ENCODE measurements at regions not wholly inside any gene's neighbourhood (a gene's known extent, or its start where the extent isn't known, plus 50 kb on each side); places are given as distances from the start of the nearest gene placed in this dataset.

- no peaks in the 10 kb centered on the region for H3K9me2 ChIP-seq (ENCODE audit: insufficient read depth, low read length)
- H3K27ac ChIP-seq (ENCODE audit: low read length): no peak overlapping the region
- no peak overlapping the region for H3K4me2 ChIP-seq (ENCODE audit: low read length)
- no peak overlapping the region for H2AFZ ChIP-seq (ENCODE audit: low read depth, low read length)
- H4K20me1 ChIP-seq (ENCODE audit: insufficient read depth): no peaks in the 10 kb centered on the region
- H3K4me3 ChIP-seq (ENCODE audit: low read length): no peak overlapping the region
- H3K27me3 ChIP-seq (ENCODE audit: insufficient read depth, low read depth, low read length): no peaks in the 10 kb centered on the region
- no peak overlapping the region for H3K9ac ChIP-seq (ENCODE audit: low read length)
- H3K9me3 ChIP-seq (ENCODE audit: low read length): no peaks in the 10 kb centered on the region
- no peaks in the 10 kb centered on the region for H3F3A ChIP-seq (ENCODE audit: insufficient read depth, low read length, poor library complexity, severe bottlenecking)
- no peaks in the 10 kb centered on the region for H3K36me3 ChIP-seq (ENCODE audit: insufficient read depth, low read length)
- no peaks in the 10 kb centered on the region for H3K79me2 ChIP-seq (replicated peaks; ENCODE audit: insufficient read depth, low read length)
- TF ChIP-seq POLR2AphosphoS5 (IDR thresholded peaks at IDR 0.05) (no peak), CTCF (IDR thresholded peaks at IDR 0.05; ENCODE audit: poor library complexity, severe bottlenecking) (no peak)
These were observed 81.4 kb upstream of the PPP2R2D start for GRCh38 chr10:131819241-131820072.

GRCh38 chr10:131820626-131821025 lies 80.2 kb upstream of the PPP2R2D start:
- Histone ChIP-seq H3K4me2 (ENCODE audit: low read length) (no peak overlapping the region), H3K9me3 (ENCODE audit: low read length) (no peaks in the 10 kb centered on the region), H3K4me3 (ENCODE audit: low read length) (no peak overlapping the region), H3K36me3 (ENCODE audit: insufficient read depth, low read length) (no peaks in the 10 kb centered on the region), H3K27ac (ENCODE audit: low read length) (no peak overlapping the region), H3K79me2 (replicated peaks; ENCODE audit: insufficient read depth, low read length) (no peaks in the 10 kb centered on the region), H3K27me3 (ENCODE audit: insufficient read depth, low read depth, low read length) (no peaks in the 10 kb centered on the region), H3F3A (ENCODE audit: insufficient read depth, low read length, poor library complexity, severe bottlenecking) (no peaks in the 10 kb centered on the region), H3K9me2 (ENCODE audit: insufficient read depth, low read length) (no peaks in the 10 kb centered on the region), H4K20me1 (ENCODE audit: insufficient read depth) (no peaks in the 10 kb centered on the region), H2AFZ (ENCODE audit: low read depth, low read length) (no peak overlapping the region), H3K9ac (ENCODE audit: low read length) (no peak overlapping the region)
- TF ChIP-seq MXI1 (conservative IDR thresholded peaks at IDR 0.05; ENCODE audit: poor library complexity, severe bottlenecking) (no peak), EP300 (conservative IDR thresholded peaks at IDR 0.05; ENCODE audit: poor library complexity, severe bottlenecking) (no peak), SMC3 (conservative IDR thresholded peaks at IDR 0.05; ENCODE audit: poor library complexity) (no peak), CTCF (IDR thresholded peaks at IDR 0.05; ENCODE audit: poor library complexity, severe bottlenecking) (no peak), REST (IDR thresholded peaks at IDR 0.05; ENCODE audit: borderline replicate concordance) (no peak), POLR2AphosphoS5 (IDR thresholded peaks at IDR 0.05) (no peak), EZH2 (IDR thresholded peaks at IDR 0.05; ENCODE audit: borderline replicate concordance, insufficient read depth, low read length, poor library complexity, severe bottlenecking) (no peak), TAF1 (IDR thresholded peaks at IDR 0.05; ENCODE audit: low read depth) (no peak), RAD21 (conservative IDR thresholded peaks at IDR 0.05) (no peak)
